Common myeloid progenitor, CD34-positive (primary cell): ENCODE measurements at regions not wholly inside any gene's neighbourhood (a gene's known extent, or its start where the extent isn't known, plus 50 kb on each side); places are given as distances from the start of the nearest gene placed in this dataset.

Source experiments
- CTCF ChIA-PET: fragments of 350-600 bp; sonication (Branson Sonifier 250); formaldehyde crosslinking; loops from one replicate; lab custom pipeline; 2021; ENCODE audit warnings: antibody characterized with exemption; lab: Charles Lee
- POLR2A ChIA-PET: fragments of 350-600 bp; sonication (Branson Sonifier 250); formaldehyde crosslinking; loops from one replicate; lab custom pipeline; 2021; ENCODE audit warnings: antibody characterized with exemption; lab: Charles Lee
- DNase-seq, 3 donors: peaks; one replicate each; pipeline versions ENCODE4 v3.0.0 to v3.0.0-alpha.2; 2013
- H3K27ac ChIP-seq, 2 experiments: 1 replicate in 1 of 2; 2 replicates in 1 of 2; pipeline ENCODE4 v1.7.0; 2013; ENCODE audit warnings: inconsistent platforms in 2 of 2, low read length in 2 of 2, mild to moderate bottlenecking in 2 of 2, low read depth in 1 of 2, moderate library complexity in 1 of 2; ENCODE audit not compliant: severe bottlenecking in 2 of 2, insufficient read depth in 1 of 2, poor library complexity in 1 of 2
- H3K27me3 ChIP-seq, 5 experiments: replicated peaks in 2 of 5; 1 replicate in 3 of 5; 2 replicates in 2 of 5; pipeline versions ENCODE4 v1.6.1 to v1.7.0; 2013; ENCODE audit warnings: low read length in 4 of 5, mild to moderate bottlenecking in 2 of 5, moderate library complexity in 2 of 5, inconsistent platforms in 1 of 5; ENCODE audit not compliant: insufficient read depth in 5 of 5, control insufficient read depth in 4 of 5
- H3K36me3 ChIP-seq, 4 experiments: 1 replicate in 2 of 4; 2 replicates in 2 of 4; pipeline versions ENCODE4 v1.6.1 to v1.7.0; 2013; ENCODE audit warnings: low read length in 3 of 4, control low read depth in 1 of 4, mild to moderate bottlenecking in 1 of 4; ENCODE audit not compliant: control insufficient read depth in 4 of 4, insufficient read depth in 4 of 4
- H3K4me1 ChIP-seq, 4 experiments: 1 replicate in 3 of 4; 2 replicates in 1 of 4; pipeline versions ENCODE4 v1.6.1 to v1.7.1; 2013; ENCODE audit warnings: low read length in 3 of 4, mild to moderate bottlenecking in 3 of 4, control low read depth in 1 of 4, inconsistent platforms in 1 of 4, moderate library complexity in 1 of 4; ENCODE audit not compliant: control insufficient read depth in 4 of 4, insufficient read depth in 4 of 4; ENCODE audit errors: control extremely low read depth in 1 of 4
- H3K4me3 ChIP-seq, 7 experiments: 1 replicate in 4 of 7; 2 replicates in 3 of 7; pipeline versions ENCODE4 v1.5.1 to v1.7.0; 2013; ENCODE audit warnings: mild to moderate bottlenecking in 7 of 7, low read length in 6 of 7, moderate library complexity in 6 of 7, inconsistent platforms in 2 of 7, low read depth in 2 of 7, control low read depth in 1 of 7; ENCODE audit not compliant: insufficient read depth in 4 of 7, control insufficient read depth in 1 of 7; ENCODE audit errors: extremely low read depth in 1 of 7
- H3K9me3 ChIP-seq, 5 experiments: 1 replicate in 4 of 5; 2 replicates in 1 of 5; pipeline versions ENCODE4 v1.6.1 to v1.7.1; 2013; ENCODE audit warnings: low read length in 4 of 5, mild to moderate bottlenecking in 2 of 5, inconsistent platforms in 1 of 5, low read depth in 1 of 5, moderate library complexity in 1 of 5; ENCODE audit not compliant: control insufficient read depth in 4 of 5, insufficient read depth in 2 of 5; ENCODE audit errors: control extremely low read depth in 1 of 5
- WGBS: methylation state at CpG from one replicate; pipeline ENCODE4 v1.1.5; 2013; ENCODE audit not compliant: insufficient coverage; 5-methylcytosine and 5-hydroxymethylcytosine counted together

- Histone ChIP-seq H3K36me3 (no peaks in the 10 kb centered on the region), H3K27me3 (no peaks in the 10 kb centered on the region), H3K4me1 (no peaks in the 10 kb centered on the region), H3K9me3 (no peaks in the 10 kb centered on the region), H3K27ac (no peak overlapping the region), H3K4me3 (no peak overlapping the region)
- ChIA-PET CTCF (no interaction called here), POLR2A (no interaction called here)
- WGBS = no CpG with 5 or more reads among the region's 1 CpG
- DNase-seq = no peak
These were observed 83.9 kb downstream of the PCDH18 start for GRCh38 chr4:137448402-137448801.

- Histone ChIP-seq H3K4me3 (no peak overlapping the region), H3K9me3 (no peaks in the 10 kb centered on the region), H3K27me3 (no peaks in the 10 kb centered on the region), H3K36me3 (no peaks in the 10 kb centered on the region), H3K4me1 (no peaks in the 10 kb centered on the region), H3K27ac (no peak overlapping the region)
- ChIA-PET CTCF (no interaction called here), POLR2A (no interaction called here)
- DNase-seq = no peak
- WGBS = no CpG with 5 or more reads among the region's 2 CpGs
These were observed 86.2 kb downstream of the PCDH18 start for GRCh38 chr4:137446071-137446470.

GRCh38 chr4:137443031-137443800, 89.1 kb downstream of the PCDH18 start:
- Histone ChIP-seq H3K4me3 (no peak overlapping the region), H3K36me3 (no peaks in the 10 kb centered on the region), H3K27ac (no peak overlapping the region), H3K9me3 (no peaks in the 10 kb centered on the region), H3K27me3 (no peaks in the 10 kb centered on the region), H3K4me1 (no peaks in the 10 kb centered on the region)
- 80% methylated on average over 2 of the region's 3 CpGs for WGBS
- DNase-seq = no peak
- ChIA-PET CTCF (no interaction called here), POLR2A (no interaction called here)

- H3K4me3 ChIP-seq = no peak overlapping the region
- H3K9me3 ChIP-seq = no peaks in the 10 kb centered on the region
- CTCF ChIA-PET = no interaction called here
- POLR2A ChIA-PET = no interaction called here
- DNase-seq = no peak
- no peaks in the 10 kb centered on the region for H3K36me3 ChIP-seq
- no peaks in the 10 kb centered on the region for H3K4me1 ChIP-seq
- no peaks in the 10 kb centered on the region for H3K27me3 ChIP-seq
- WGBS = no CpG with 5 or more reads among the region's 2 CpGs
- no peak overlapping the region for H3K27ac ChIP-seq
These were observed 99.6 kb downstream of the PCDH18 start for GRCh38 chr4:137432446-137433311.

GRCh38 chr4:137430171-137430570, 102.1 kb downstream of the PCDH18 start:
- no peak for DNase-seq
- Histone ChIP-seq H3K27ac (no peak overlapping the region), H3K4me1 (no peaks in the 10 kb centered on the region), H3K4me3 (no peak overlapping the region), H3K36me3 (no peaks in the 10 kb centered on the region), H3K27me3 (no peaks in the 10 kb centered on the region), H3K9me3 (no peaks in the 10 kb centered on the region)
- 94% methylated on average over 4 of the region's 4 CpGs for WGBS
- CTCF ChIA-PET = no interaction called here
- POLR2A ChIA-PET = no interaction called here

- Histone ChIP-seq H3K4me3 (no peak overlapping the region), H3K27ac (no peak overlapping the region), H3K27me3 (no peaks in the 10 kb centered on the region), H3K36me3 (no peaks in the 10 kb centered on the region), H3K9me3 (no peaks in the 10 kb centered on the region), H3K4me1 (no peaks in the 10 kb centered on the region)
- WGBS = 100% methylated on average over 2 of the region's 3 CpGs
- ChIA-PET CTCF (no interaction called here), POLR2A (no interaction called here)
- DNase-seq = no peak
These were observed 104.9 kb downstream of the PCDH18 start for GRCh38 chr4:137427411-137427810.

- no peaks in the 10 kb centered on the region for H3K9me3 ChIP-seq
- H3K4me3 ChIP-seq = no peak overlapping the region
- ChIA-PET CTCF (no interaction called here), POLR2A (no interaction called here)
- H3K36me3 ChIP-seq = no peaks in the 10 kb centered on the region
- H3K27me3 ChIP-seq = no peaks in the 10 kb centered on the region
- H3K4me1 ChIP-seq = no peaks in the 10 kb centered on the region
- DNase-seq = no peak
- H3K27ac ChIP-seq = no peak overlapping the region
These were observed 107.0 kb downstream of the PCDH18 start for GRCh38 chr4:137425281-137425680.
